Adipose tissue (tissue), 3 donors: ENCODE measurements at regions not wholly inside any gene's neighbourhood (a gene's known extent, or its start where the extent isn't known, plus 50 kb on each side); places are given as distances from the start of the nearest gene placed in this dataset.

Experiments used
- H3K27ac ChIP-seq: one replicate; pipeline ENCODE4 v1.5.1; 2013; ENCODE audit warnings: low read depth, low read length
- WGBS, 3 donors: extraction: QIAGEN DNeasy Blood & Tissue Kit; methylation state at CpG; one replicate each; pipeline ENCODE4 v1.1.7; 2013; 5-methylcytosine and 5-hydroxymethylcytosine counted together
- donor health status: healthy with polysubstance abuse.
- donor health status: Bipolar disorder and iron deficiency.
- donor health status: healthy.

GRCh38 chrX:46317163-46317562 is 228.1 kb downstream of the ZNF674 start:
- no peak overlapping the region for H3K27ac ChIP-seq
- 42 to 70% (median 54%) methylated on average over 1 of the region's 1 CpG for WGBS, 3 donors

GRCh38 chrX:46311581-46312120 is 233.6 kb downstream of the ZNF674 start:
- H3K27ac ChIP-seq: no peak overlapping the region
- WGBS, 3 donors: 51 to 59% (median 57%) methylated on average over 4 of the region's 4 CpGs

GRCh38 chrX:46310815-46311497 is 234.3 kb downstream of the ZNF674 start:
- no peak overlapping the region for H3K27ac ChIP-seq
- WGBS, 3 donors: 63 to 88% (median 67%) methylated on average over 4 of the region's 4 CpGs

- H3K27ac ChIP-seq: no peak overlapping the region
- 47 to 78% (median 69%) methylated on average over 3 of the region's 3 CpGs for WGBS, 3 donors
These were observed 237.1 kb downstream of the ZNF674 start for GRCh38 chrX:46308110-46308509.

- H3K27ac ChIP-seq: no peak overlapping the region
- 56 to 84% (median 78%) methylated on average over 3 of the region's 3 CpGs for WGBS, 3 donors
These were observed 239.1 kb downstream of the ZNF674 start for GRCh38 chrX:46306103-46306502.

- no peak overlapping the region for H3K27ac ChIP-seq
- WGBS, 3 donors: 65 to 83% (median 74%) methylated on average over 2 of the region's 2 CpGs
These were observed 239.8 kb downstream of the ZNF674 start for GRCh38 chrX:46305431-46305830.

GRCh38 chrX:46301903-46302302 is 243.3 kb downstream of the ZNF674 start:
- H3K27ac ChIP-seq: no peak overlapping the region
- 80 to 98% (median 98%) methylated on average over 2 of the region's 2 CpGs for WGBS, 3 donors

GRCh38 chrX:46298821-46299220 is 246.4 kb downstream of the ZNF674 start:
- no peak overlapping the region for H3K27ac ChIP-seq
- 66 to 89% (median 76%) methylated on average over 2 of the region's 2 CpGs for WGBS, 3 donors

GRCh38 chrX:46295963-46296362 is 249.3 kb downstream of the ZNF674 start:
- H3K27ac ChIP-seq: no peak overlapping the region

- H3K27ac ChIP-seq: no peak overlapping the region
These were observed 251.0 kb downstream of the ZNF674 start for GRCh38 chrX:46294234-46294633.

GRCh38 chrX:46279925-46280313 is 265.3 kb downstream of the ZNF674 start:
- 59 to 76% (median 63%) methylated on average over 3 of the region's 3 CpGs for WGBS, 3 donors
- no peak overlapping the region for H3K27ac ChIP-seq

- no peak overlapping the region for H3K27ac ChIP-seq
- 42 to 66% (median 45%) methylated on average over 4 of the region's 4 CpGs for WGBS, 3 donors
These were observed 265.9 kb downstream of the ZNF674 start for GRCh38 chrX:46279214-46279924.

- WGBS, 3 donors: 73 to 85% (median 81%) methylated on average over 2 of the region's 2 CpGs
- H3K27ac ChIP-seq: no peak overlapping the region
These were observed 266.6 kb downstream of the ZNF674 start for GRCh38 chrX:46278572-46278971.

GRCh38 chrX:46268412-46268811 is 276.8 kb downstream of the ZNF674 start:
- 22 to 33% (median 28%) methylated on average over 1 of the region's 1 CpG for WGBS, 3 donors
- no peak overlapping the region for H3K27ac ChIP-seq

GRCh38 chrX:46263494-46263893 is 281.7 kb downstream of the ZNF674 start:
- no peak overlapping the region for H3K27ac ChIP-seq
- WGBS, 3 donors: 59 to 72% (median 64%) methylated on average over 3 of the region's 3 CpGs

- H3K27ac ChIP-seq: no peak overlapping the region
- WGBS, 3 donors: 64 to 77% (median 70%) methylated on average over 2 to 3 of the region's 3 CpGs
These were observed 282.9 kb downstream of the ZNF674 start for GRCh38 chrX:46262304-46262703.

- no peak overlapping the region for H3K27ac ChIP-seq
- 81 to 100% (median 90%) methylated on average over 1 of the region's 1 CpG for WGBS, 3 donors
These were observed 284.7 kb downstream of the ZNF674 start for GRCh38 chrX:46260499-46260898.

GRCh38 chrX:46258356-46258755 is 286.9 kb downstream of the ZNF674 start:
- WGBS, 3 donors: 41 to 81% (median 56%) methylated on average over 1 of the region's 1 CpG

GRCh38 chrX:46257451-46257879 is 287.8 kb downstream of the ZNF674 start:
- no peak overlapping the region for H3K27ac ChIP-seq
- WGBS, 3 donors: 68 to 79% (median 69%) methylated on average over 5 of the region's 5 CpGs

More at GRCh38 chrX:46258356-46258755, 286.9 kb downstream of the ZNF674 start:
- H3K27ac ChIP-seq: no peak overlapping the region

- WGBS, 3 donors: 76 to 100% (median 90%) methylated on average over 1 of the region's 1 CpG
- no peak overlapping the region for H3K27ac ChIP-seq
These were observed 288.3 kb downstream of the ZNF674 start for GRCh38 chrX:46256875-46257274.
